AG08396 (cell line): ENCODE measurements at regions not wholly inside any gene's neighbourhood (a gene's known extent, or its start where the extent isn't known, plus 50 kb on each side); places are given as distances from the start of the nearest gene placed in this dataset.
"Not testable (repeated sequence)": the region's sequence is repeated elsewhere in the genome, so short reads cannot be mapped to it uniquely, and the experiment has no call there.

Source experiments
- DNase-seq: peaks from one replicate; pipeline ENCODE4 v3.0.0; 2012; ENCODE audit warnings: low spot score, mixed read lengths

DNA sequence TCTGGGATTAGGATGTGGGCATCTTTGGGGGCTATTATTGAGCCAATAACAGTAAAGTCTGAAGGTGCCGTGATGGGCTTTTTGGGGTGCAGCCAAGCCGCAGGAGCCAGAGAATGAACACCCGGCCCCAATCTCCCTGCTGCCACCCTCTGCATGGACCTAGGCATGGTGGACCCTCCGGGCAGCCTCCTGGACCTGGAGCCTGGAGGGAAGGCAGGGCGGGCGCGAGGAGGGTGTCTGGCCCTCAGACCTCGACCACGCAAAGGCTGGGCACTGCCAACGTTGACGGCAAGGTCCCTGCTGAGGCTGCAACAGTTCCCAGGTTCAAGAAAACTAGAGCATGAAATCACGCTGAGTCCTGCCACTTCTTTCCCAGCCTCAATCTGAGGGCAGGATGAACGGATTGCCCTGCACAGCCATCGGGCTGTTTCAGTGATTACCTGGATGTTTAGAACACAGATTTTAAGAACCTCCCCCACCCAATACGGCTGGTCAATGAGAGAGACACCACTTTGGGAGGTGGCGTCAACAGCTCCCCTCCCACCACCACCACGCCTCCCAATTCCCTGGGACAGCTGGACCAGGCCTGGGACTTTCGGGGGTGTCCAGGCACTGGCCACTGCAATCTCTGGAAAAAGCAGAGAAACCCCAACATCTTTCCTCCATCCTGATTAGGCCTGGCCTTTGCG is 147.4 kb downstream of the NPIPB11 start:
- DNase-seq = not testable (repeated sequence)

DNA sequence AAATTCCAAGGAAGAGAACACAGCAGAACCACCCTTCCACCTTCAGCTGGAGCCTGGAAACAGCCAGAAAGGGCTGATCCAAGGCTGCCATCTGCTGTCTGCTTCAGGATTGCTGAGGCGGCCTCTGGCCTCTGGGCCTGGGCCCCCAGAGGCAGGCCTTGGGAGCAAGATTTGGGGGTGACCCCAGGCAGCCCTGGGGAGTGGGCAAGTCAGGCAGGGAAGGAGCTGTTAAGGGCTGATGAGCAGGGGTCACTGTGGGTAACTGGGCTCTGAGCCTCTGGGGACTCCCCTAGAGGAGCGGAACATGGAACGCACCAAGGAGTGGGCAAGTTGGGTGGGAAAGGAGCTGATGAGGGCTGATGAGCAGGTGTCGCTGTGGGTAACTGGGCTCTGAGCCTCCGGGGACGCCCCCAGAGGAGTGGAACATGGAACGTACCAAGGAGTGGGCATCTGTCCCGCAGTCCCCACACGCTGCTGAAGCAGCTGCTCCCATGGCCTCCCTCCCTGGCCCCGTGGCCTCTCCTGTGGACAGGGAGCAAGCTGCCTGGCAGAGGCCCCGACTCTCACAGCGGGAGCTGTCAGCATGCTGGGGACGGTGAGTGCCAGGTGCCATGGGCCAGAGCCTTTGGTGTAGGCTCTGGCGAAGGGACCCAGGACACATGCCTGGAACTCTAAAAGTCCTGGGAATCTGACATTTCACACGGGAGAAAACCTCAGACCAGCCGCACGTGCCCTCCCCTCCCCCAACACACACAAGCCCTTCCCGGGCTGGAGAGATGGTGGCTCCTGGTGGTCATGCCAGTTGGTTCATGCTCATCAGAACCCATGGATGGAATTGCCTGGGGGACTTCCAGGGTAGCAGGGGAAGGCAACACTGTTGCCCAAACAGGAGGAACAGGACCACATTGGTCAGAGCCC is 148.8 kb downstream of the NPIPB11 start:
- not testable (repeated sequence) for DNase-seq

DNA sequence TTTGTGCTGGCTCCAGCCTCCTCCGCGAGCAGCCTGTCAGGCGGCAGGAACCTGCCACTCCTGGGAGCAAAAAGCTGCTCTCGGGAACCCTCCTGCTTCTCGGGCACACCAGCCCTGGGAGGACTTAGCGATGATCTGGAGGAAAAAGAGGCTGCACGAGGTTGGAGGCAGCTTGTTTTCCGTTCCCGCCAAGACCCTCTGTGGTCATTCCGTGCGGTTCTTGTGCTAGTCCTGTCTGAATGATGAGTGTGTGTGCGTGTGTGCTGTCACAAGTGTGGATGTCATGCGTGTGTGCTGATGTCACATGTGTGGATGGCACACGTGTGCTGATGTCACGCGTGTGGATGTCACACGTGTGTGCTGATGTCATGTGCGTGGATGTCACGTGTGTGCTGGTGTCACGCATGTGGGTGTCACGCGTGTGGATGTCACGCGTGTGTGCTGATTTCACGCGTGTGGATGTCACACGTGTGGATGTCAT is 150.0 kb downstream of the NPIPB11 start:
- DNase-seq = no peak

DNA sequence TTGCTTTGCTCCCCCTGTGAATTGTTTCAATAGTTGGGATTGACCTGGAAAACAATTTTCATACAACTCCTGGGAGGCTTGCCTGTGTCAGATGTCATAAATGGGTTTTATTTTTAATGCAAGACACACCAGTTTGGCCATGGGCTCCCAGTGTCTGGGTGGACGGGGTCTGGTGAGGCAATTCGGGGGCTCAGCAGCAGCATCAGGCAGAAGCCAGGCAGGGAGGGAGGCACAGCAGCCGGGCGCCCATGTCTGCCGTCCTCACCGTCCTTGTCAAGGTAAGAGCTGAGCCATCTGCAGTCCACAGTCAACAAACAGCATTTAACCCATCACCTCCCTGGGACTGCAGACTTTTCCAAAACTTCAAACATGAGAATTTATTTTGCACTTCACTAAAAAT is 150.6 kb downstream of the NPIPB11 start:
- DNase-seq = not testable (repeated sequence)

DNA sequence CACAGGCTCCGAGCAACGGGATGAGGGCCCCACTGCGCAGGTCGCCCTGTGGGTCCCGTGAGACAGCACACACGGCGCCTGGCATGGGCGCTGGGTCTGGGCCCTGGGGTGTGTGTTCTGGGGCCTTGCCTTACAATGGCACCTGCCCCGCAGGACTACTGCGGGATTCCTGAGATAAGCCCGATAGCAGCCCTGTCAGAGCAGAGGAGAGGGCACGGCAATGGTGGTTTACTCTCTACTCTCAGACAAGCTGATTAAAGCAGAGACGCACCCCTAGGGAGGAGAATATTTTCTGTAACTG is 151.1 kb downstream of the NPIPB11 start:
- not testable (repeated sequence) for DNase-seq

DNA sequence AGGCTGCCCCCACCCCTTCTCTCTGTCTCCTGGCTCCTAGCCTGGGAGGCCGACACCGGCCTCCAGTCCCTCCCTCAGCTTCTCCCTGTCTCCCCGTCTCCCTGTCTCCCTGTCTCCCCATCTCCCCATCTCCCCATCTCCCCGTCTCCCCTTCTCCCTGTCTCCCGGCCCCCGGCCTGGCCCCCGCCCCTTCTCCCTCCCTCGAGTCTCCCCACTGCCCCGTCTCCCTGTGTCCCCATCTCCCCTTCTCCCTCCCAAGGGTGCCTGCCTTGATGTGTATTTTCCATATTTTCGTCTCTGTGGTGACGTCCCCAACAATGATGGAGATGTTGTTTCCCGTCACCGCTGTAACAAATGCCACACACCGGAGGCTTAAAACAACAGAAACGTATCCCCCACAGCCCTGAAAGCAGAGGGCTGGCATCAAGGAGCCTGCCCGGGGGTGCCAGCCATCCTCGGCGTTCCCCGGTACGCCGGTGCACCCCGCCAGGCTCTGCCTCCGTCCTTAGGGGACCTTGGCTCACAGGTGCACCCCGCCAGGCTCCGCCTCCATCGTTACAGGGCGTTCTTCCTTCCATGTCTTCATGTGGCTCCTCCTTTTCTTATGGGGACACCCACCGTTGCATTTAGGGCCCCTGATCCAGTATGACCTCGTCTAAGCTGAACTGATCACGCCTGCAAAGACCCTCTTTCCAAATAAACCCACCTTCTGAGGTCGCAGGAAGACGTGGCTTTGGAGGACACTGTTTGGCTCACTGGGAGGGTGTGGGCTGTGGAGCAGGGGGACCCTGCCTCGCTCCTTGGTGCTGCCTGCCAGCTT is 151.6 kb downstream of the NPIPB11 start:
- DNase-seq = no peak

DNA sequence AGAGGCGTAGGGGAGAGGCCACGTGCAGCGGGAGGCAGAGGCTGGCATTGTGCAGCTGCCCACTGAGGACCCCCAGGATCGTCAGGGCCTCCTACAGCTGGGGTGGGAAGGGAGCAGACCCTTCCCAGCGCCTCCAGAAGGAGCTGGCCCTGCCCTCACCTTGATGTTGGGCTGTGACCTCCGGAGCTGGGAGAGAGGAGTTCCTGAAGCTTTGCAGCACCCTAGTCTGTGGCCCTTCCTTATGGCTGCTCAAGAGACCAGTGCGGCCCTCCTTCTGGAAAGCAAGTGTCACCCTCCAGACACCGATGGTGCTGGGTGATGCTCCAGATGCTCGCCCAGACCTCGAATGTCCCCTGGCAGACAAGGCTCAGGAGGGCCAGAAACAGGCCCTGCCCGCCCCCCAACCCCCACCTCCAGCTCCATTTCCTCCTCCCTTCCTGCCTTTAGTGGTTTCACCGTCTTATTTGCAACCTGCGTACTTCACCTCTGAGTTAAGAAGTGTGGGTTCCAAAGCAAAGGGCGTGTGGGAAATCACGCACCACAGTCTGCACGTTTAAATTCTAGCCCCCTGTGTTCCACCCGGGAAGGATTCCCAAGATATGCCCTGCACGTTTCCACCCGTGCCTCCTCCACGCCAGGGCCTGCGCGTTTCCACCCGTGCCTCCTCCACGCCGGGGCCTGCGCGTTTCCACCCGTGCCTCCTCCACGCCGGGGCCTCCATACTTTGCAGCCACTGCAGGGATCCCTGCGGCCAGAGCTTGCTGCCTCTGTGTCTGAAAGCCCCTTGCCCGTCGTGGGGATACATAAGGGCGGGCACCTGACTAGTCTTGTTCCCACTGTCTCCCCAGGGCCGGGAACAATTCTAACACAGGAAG is 152.6 kb downstream of the NPIPB11 start:
- not testable (repeated sequence) for DNase-seq

DNA sequence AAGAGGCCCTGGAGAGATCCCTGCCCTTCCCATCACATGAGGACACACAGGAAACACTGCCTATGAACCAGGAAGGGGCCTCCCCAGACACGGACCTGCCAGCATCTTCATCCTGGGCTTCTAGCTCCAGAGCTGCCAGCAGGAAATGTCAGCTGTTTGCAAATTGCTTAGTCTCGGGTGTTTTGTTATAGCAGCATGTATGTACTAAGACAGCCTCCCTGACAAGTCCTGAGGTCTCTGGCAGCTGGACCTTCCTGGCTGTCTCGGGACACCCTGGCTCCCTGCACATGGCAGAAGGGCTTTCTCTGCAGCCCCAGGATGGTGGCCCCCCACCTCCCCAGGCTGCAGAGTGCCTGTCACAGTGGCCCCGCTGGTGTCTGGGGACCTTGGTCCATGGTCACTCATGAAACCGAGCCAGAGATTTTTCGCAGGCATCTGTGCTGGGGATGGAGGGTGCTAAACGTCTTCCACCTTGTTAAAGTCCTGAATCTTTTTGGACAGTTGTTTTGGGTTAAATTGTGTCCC is 153.4 kb downstream of the NPIPB11 start:
- not testable (repeated sequence) for DNase-seq

DNA sequence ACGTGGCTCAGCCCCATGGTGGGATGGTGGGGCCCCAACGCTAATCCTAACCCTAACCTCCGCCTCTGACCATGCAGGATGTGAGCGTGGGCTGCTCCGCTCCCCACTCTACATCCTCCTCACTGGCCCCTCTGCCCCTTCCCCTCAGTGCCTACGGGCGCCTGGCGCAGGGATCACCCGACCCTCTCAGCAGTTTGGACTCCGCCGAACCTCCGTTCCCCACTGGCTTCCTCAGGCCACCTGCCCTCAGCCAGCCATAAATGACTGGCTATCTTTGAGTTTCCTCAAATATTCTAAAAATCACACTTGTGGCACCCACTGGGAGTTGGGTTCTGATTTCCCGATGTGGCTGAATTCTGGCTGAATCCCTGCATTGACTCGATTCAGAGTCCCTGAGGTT is 154.2 kb downstream of the NPIPB11 start:
- not testable (repeated sequence) for DNase-seq

DNA sequence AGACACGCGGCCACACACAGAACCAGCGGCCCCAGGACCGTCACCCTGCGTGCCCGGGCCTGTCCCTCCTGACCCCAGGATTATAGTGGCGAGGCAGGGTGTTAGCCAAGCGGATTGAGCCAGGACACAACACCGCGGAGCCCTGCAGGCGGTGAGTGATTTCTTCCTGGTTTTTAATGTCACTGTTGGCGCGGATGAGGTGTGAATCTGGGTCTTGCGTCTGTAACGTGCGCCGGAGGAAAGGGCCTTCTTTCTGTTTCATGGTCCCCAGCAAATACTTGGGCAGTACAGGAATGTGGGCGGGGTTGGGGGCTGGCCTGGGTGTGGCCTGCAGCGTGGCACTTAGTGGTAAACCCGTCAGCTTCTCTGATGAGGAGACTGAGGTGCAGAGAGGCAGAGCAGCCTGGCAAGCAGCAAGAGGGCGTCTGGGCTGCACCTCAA is 154.9 kb downstream of the NPIPB11 start:
- DNase-seq = not testable (repeated sequence)

DNA sequence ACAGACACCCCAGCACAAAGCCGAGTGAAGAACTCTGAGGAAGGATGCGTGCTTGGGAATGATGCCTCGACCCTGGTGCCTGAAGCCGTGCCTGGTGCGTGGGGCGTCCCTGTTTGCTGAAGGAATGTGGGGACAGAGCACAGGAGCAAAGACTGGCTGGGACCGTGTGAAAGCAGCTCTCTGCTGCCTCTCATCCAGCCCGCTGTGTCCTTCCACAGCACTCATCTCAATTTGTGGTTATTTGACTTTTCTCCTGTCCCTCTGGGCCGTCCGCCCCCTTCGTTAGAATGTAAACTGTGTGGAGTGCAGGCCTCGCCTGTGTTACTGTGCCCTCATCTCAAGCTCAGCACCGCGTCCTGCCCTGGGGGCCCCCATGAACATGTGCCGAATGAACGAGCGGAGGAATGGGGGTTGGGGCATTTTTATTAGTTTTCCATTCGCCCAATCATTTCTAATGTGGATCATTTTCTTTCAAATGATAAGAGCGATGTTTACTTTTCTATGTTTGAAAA is 155.5 kb downstream of the NPIPB11 start:
- DNase-seq = not testable (repeated sequence)

DNA sequence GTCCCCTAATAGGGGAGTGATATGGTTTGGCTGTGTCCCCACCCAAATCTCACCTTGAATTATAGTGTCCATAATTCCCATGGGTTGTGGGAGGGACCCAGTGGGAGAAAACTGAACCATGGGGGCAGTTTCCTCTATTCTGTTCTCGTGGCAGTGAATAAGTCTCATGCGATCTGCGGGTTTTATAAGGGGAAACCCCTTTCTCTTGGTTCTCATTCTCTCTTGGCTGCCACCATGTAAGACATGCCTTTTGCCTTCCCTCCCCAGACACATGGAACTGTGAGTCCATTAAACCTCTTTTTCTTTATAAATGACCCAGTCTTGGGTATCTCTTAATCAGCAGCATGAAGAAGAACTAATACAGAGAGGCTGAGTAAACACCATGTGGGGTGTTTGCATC is 156.0 kb downstream of the NPIPB11 start:
- DNase-seq = not testable (repeated sequence)

DNA sequence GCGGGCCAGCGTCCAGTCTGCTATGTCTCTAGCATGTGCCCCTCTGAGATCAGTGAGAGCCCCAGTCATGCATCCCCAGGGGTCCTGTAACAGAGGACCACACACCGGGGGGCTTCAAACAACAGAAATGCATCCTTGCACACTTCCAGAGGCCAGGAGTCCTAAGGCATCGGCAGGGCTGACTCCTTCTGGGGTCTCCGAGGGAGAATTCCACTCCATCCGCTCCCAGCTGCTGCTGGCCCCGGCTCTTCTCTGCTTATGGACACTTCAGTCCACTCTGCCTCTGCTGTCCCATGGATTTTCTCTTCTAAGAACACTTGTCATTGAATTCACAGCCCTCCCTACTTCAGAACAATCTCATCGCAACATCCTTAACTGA is 157.6 kb downstream of the NPIPB11 start:
- not testable (repeated sequence) for DNase-seq

DNA sequence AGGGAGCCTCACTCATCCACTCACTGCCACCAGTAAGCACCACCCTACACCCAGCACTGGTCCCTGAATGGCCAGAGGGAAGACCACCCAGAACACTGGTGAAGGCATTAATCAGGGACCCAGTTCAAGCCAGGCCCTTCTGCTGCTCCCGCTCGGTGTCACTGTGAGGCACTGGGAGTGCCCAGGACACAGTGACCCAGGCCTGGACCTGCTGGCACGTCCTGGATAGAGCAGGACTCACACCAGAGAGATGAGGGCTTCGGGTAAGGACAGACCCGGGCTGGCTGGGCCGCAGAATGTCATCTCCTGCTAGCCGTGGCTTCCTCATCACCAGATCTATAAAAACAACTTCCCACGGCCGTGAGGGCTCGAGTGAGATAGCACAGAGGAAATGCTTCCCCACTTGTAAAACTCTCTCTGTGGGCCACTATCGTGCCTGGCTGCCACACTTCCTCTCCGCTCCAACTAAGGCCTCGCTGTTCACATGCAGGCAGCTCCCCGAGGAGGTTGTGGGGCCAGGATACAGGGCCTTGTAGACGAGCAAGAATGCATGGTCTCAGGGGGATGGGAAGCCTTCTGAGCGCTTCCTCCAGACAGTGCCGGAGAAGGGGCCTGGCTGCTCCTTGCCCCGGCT is 158.1 kb downstream of the NPIPB11 start:
- DNase-seq = not testable (repeated sequence)

DNA sequence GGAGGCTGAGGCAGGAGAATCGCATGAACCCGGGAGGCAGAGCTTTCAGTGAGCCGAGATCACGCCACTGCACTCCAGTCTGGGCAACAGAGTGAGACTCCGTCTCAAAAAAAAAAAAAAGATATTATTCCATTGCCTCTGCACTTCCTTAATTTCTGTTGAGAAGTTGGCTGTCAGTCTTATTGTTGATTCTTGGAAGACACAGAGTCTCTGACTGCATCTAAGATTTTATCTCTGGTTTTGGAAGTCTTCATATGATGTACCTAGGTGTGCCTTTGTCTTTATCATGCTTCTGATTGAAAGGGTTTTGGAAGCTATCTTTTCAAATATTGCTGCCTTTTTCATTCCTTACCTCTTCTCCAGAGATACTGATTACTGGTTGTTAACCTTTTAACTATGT is 160.4 kb downstream of the NPIPB11 start:
- not testable (repeated sequence) for DNase-seq

DNA sequence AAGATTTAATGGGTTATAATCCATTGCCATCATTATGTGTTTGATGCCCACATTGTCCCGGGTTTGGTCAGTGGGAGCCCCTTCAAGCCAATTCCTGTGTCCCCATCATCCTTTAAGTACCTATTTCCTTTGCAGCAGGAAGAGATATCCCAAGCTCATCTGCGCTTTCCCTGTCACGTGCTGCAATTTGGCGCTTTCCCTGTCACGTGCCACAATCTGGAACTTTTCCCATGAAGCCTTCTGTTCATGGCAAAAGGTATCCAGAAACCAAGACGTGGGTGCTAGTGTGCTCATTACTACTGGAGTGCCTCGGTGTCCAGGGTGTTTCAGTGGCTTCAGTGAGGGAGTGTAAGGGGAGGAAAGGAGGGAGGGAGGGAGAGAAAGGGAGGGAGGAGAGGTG is 168.5 kb downstream of the NPIPB11 start:
- DNase-seq = no peak

DNA sequence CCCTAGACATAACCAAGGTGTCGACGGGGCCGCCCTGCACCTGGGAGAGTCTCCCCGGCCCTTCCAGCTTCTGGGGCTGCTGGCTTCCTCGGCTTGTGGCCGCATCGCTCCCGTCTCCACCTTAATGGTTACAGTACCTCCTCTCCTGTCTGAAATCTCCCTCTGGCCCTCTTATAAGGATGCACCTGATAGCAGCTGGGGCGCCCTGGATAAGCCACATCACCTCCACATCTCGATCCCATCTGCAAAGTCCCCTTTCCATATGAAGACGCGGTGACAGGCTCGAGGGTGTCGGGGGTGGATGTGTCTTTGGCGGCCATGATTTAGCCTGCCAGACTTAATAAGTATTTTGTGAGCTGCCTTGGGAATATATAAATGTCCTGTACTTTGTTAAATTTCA is 169.0 kb downstream of the NPIPB11 start:
- DNase-seq = not testable (repeated sequence)

DNA sequence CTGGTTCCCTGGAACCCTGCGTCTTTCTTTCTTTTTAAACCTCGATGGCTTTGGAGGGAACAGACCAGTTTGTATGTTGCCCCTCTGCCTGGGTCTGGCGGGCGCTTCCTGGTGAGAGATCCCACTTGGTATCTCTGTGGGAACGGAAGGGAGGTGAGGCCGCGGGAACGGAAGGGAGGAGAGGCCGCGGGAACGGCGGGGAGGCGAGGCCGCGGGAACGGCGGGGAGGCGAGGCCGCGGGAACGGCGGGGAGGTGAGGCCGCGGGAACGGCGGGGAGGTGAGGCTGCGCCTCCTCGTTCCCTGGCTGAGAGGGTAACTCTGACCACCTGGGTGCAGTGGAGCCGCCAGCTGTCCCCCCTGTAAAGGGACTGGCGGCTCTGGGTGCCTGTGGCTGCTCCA is 169.5 kb downstream of the NPIPB11 start:
- not testable (repeated sequence) for DNase-seq

DNA sequence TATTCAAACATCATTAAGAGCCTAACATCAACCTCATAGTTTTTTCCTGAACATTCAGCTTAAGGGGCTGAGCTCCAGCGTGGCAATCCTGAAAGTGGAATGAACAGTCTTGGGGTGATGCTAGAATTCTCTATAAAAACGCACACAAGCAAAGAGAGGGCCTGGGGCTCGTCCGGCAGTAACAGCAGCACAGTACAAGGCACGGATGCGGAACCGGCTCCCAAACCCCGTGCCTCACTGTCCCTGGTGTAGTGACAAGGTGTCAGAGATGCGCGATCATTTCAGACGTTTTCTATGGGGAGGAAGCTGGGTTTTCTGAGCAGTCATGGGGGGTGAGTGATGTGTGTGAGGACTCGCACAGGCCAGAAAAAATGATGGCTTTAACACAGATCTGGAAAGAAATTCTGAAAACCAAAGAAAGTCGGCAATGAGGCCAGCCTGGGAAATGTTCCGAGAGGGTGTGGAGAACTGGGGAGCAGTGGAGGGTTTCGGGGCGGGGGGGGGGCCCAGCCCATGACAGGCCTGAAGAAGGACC is 170.6 kb downstream of the NPIPB11 start:
- not testable (repeated sequence) for DNase-seq
